GM21717 (cell line): ENCODE measurements at regions not wholly inside any gene's neighbourhood (a gene's known extent, or its start where the extent isn't known, plus 50 kb on each side); places are given as distances from the start of the nearest gene placed in this dataset.
"Not testable (repeated sequence)": the region's sequence is repeated elsewhere in the genome, so short reads cannot be mapped to it uniquely, and the experiment has no call there.

Experiments
- ATAC-seq: cut with Tn5 transposase; IDR thresholded peaks from one replicate; pipeline ENCODE4 v1.9.1; 2021; ENCODE audit warnings: mild to moderate bottlenecking, moderate library complexity; ENCODE audit not compliant: unreplicated experiment

DNA sequence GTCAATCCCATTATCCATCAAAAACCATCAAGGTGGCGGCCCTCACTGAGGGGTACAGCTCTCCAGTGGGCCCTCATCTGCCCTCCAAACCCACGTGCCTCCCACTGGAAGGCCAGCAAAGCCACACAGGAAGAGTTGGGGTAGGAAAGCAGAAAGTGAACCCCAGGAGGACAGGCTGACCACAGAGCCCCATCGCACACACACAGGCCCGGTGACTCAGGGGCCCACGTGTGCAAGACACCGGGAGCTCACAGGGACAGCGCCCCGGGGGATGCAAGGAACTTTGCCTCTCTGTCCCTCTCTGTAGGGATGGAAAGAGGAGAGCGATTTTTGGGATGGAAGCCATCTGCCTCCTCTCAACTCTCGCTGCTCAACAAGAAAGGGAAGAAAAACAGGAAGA, 85.0 kb upstream of the FRG2C start:
- not testable (repeated sequence) for ATAC-seq

GRCh38 chr3:75579536-75579935, 84.6 kb upstream of the FRG2C start:
- ATAC-seq = not testable (repeated sequence)

DNA sequence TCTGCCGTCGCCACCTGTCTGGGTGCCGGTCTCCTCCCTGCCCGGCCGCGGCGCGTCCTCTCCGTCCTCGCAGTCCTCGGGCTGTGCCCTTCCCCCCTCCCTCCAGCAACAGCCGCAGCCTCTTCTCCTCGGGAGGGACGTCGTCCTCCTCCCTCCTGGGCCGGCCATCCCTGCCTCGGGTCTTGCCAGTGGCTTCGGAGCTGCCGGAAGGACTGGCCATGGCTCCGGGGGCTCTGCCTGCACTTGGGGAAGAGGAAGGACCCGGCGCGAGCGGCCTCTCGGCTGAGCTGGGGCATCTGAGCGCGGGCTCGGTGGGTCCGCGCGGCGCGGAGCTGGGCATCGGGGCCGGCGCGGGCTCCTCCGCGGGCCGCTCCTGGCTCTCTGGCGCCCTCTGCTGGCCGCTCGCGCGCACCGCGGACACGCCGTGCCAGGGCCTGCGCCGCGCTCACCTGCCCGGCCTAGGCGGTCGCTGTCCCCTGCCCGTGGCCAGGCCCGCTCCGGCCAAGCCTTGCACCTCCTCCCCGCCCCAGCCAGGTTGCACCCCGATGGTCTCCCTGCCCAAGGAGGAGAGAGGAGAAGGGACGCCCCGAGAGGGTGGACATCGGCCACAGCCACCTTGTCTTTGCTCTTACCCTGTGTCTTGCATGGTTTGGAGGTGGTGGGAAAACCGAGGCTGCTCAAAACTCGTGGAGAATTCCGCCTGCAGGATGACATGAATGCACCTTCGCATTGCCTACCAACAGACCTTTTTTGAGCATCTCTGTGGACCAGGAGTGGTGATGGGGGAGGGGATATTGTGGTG, 83.9 kb upstream of the FRG2C start:
- ATAC-seq = not testable (repeated sequence)

DNA sequence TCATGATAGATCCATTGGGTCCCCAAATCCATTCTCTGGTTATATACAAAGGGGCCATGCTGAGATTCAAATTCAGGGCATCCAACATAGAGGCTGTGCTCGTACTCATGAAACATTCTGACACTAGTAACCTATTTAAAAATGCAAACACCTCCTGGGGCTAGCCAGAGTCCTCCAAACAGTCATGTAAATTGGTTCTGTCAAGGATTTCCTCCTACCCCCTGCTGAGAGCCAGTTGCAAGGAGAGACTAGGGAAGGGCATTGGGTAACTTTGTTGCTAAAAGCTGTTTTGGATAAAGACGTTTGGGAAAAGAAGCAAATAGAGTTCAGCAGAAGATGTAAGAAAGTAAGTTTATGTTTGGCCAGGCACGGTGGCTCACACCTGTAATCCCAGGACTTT, 81.6 kb upstream of the FRG2C start:
- not testable (repeated sequence) for ATAC-seq

DNA sequence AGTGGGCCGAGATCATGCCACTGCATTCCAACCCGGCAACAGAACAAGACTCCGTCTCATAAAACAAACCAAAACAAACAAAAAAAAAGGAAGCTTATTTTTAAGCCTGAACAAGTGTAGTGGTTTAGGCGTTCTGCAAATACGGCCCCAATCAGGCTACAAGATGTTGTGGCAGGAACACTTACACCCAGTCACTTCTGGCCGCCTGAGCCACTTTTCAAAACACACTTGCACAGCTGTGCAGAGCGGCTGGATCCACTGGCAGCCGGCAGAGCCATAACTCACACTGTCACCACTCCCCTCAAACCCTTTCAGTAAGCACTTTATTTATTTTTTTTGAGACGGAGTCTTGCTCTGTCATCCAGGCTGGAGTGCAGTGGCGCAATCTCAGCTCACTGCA, 81.0 kb upstream of the FRG2C start:
- ATAC-seq = not testable (repeated sequence)

- not testable (repeated sequence) for ATAC-seq
These were observed 76.4 kb upstream of the FRG2C start for GRCh38 chr3:75587695-75588094.

- ATAC-seq = not testable (repeated sequence)
These were observed 73.7 kb upstream of the FRG2C start for GRCh38 chr3:75590382-75590781.

DNA sequence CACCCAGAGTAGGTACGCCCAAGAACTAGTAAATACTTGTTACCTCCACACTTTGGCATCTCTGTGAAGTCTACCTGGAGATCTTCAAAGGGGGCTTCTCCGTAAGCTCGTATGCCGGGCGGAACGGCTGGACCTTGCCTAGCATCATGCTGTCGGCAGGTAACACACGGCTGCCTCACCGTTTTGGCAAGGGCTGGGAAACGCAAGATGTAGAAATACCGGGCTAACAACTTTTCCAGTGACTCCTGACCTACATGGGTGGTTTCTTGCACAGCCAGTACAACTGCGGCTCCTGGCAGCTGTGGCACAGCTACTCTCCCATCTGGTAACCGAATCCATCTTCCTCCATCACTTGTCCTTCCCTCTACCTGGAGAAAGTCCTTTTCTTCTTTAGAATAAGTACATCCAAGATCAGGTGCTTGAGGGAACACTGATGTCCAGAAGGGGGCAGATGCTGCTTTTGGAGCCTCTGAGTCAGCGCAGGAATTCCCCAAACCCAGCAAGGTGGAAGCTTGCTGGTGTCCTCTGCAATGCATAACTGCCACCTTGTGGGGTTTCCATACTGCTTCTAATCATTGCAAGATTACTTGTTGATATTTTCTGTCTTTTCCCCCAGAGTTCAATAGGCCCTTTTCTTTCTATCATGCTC, 59.7 kb upstream of the FRG2C start:
- ATAC-seq = not testable (repeated sequence)

GRCh38 chr3:75607996-75608395, 56.1 kb upstream of the FRG2C start:
- ATAC-seq = not testable (repeated sequence)

- ATAC-seq = not testable (repeated sequence)
These were observed 54.5 kb upstream of the FRG2C start for GRCh38 chr3:75609598-75609997.

- ATAC-seq = no peak
These were observed 53.4 kb upstream of the FRG2C start for GRCh38 chr3:75610773-75611172.

- not testable (repeated sequence) for ATAC-seq
These were observed 52.2 kb upstream of the FRG2C start for GRCh38 chr3:75611724-75612460.
